Fibroblast of peridontal ligament (primary cell): ENCODE measurements at regions not wholly inside any gene's neighbourhood (a gene's known extent, or its start where the extent isn't known, plus 50 kb on each side); places are given as distances from the start of the nearest gene placed in this dataset.

Source experiments
- DNase-seq: peaks from one replicate; pipeline ENCODE4 v3.0.0-alpha.2; 2010; ENCODE audit errors: extremely low read depth

GRCh38 chrX:68947882-68948605, 119.2 kb downstream of the EFNB1 start:
- DNase-seq: no peak

- peak; percentile 83 for DNase-seq
These were observed 116.9 kb downstream of the EFNB1 start for GRCh38 chrX:68945603-68946228.

- DNase-seq: no peak
These were observed 116.3 kb downstream of the EFNB1 start for GRCh38 chrX:68945081-68945602.

- DNase-seq: no peak
These were observed 115.4 kb downstream of the EFNB1 start for GRCh38 chrX:68944211-68944610.

DNA sequence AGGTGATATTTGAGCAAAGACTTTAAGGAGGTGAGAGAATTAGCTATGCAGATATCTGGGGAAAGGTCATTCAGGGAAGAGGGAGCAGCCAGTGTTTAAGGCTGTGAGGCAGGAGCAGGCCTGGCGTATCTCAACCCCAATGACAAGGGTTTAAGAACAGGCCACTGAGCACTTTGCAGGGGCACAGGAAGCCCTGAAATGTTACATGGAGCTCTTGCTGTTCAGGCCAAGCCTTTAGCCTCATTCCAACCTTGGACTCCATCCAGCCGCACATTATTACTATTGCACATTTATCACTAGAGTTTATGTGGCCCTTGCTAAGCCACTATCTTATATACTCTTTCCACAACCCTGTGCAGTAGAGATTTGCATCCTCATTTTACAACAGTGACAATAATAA, 114.0 kb downstream of the EFNB1 start:
- DNase-seq: no peak

DNA sequence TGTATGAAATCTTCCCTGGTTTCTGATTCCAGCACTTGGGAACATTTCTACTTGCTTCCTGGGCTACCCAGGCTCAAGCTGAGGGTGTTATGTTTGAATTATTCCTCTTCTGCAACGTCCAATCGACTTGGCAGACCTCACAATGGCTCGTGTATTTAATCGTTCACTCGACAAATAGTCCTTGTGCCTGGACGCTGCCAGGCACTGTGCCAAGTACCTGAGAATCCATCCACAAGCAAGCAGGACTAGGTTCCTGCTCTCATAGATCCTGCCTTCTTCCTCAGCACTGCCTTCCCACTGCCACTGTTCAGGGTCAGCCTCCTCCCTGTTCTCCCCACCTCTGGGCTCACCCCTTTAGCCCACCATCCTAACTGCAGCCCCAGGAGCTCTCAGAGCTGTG, 113.3 kb downstream of the EFNB1 start:
- DNase-seq: no peak

DNA sequence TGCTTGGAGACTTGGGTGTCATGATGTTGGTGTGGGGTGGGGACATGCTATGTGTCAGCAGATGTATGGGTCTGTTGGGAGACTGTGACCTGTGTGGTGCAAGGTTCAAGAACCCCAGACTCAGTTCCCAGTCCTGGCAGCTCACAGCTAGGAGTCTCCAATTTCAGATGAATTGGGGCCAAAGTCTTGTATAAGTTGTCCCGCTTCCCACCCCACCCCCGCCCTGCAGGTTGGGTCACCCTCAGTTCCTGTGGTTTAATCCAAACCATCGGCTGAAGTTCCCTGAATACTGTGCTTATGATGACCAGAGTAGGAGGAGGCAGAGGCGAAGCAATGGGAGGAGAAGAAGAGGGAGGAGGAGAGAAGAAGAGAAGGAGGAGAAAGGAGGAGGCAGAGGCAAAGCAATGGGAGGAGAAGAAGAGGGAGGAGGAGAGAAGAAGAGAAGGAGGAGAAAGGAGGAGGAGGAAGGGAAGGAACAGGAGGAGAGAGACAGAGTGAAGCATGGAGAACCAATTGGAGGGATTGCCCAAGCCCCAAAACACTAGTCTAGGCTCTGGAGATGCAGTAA, 112.6 kb downstream of the EFNB1 start:
- peak; percentile 69 for DNase-seq

GRCh38 chrX:68940601-68941000, 111.8 kb downstream of the EFNB1 start:
- no peak for DNase-seq

DNA sequence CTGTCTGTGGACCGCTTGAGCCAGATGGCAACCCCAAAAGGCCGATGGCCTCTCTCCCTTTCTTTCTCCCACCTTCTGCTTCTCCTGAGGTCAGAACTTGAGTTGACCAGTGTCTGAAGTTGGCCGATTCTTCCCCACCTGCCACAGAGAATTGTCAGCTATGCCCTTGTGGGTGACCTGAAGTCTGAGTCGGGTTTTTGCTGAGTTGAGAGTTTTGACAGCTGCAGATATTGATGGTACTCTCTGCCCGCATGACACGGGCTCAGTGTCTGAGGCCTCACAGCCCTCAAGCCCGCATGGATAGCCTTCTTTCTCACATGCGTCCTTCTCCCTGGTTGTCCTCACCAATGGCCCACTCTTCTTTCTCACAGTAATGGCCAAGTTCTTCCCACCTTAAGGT, 111.0 kb downstream of the EFNB1 start:
- DNase-seq: no peak

GRCh38 chrX:68938244-68939004, 109.6 kb downstream of the EFNB1 start:
- peak; percentile 87 for DNase-seq

GRCh38 chrX:68937581-68937980, 108.8 kb downstream of the EFNB1 start:
- DNase-seq: no peak

GRCh38 chrX:68936608-68937007, 107.8 kb downstream of the EFNB1 start:
- DNase-seq: peak; percentile 85

DNA sequence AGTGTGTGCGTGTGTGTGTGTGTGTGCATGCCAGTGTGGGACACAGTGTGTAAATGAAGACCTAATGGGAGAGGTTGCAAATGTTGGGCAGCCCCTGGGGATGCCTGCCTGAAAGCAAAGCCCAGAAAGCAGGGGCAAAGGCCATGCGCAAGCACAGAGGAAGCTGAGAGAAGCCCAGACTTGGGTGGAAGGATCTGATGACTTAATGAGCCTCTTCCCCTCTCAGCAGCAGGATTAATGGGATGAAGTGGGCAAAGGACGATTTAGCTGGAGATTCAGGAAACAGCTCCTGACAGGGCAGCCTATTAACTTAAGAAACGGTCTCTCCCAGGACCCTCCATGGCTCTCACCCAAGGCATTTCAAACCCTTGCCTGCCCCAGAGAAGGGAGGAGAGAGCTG, 107.3 kb downstream of the EFNB1 start:
- DNase-seq: no peak

DNA sequence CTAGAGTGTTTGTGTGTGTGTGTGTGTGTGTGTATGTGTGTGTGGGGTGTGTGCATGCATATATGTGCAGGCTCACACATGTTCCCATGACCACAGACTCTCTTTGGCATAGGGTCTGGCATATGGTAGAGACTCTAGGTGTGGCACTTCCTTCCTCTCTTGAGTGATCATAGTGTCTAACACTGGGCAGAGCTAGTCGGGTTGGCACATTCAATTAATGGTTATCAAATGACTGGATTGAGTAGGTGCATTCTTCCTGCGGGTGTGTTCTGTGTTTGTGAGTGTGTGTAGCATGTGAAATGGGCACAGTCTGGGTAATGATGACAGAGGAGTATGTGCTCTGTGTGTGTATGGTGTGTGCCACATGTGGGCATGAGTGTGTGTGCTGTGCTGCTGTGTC, 106.5 kb downstream of the EFNB1 start:
- DNase-seq: no peak

DNA sequence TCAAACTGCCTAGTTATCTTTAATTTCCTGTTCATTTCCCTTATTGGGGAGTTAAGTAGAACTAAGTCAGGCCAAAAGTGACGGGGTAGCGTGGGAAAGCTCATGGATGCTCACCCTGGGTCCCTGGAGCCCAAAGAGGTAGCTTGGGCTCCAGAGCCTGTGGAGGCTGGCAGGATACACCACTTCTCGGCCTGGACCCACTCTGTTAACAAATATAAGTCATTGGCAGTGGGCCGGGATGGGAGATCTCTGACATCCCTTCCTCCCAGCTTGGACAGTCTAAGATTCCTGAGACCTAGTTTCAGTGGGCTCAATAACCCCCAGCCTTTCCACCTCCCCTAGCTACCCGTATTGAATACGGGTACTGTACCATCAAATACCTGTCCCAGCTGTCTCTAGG, 106.1 kb downstream of the EFNB1 start:
- DNase-seq: no peak

GRCh38 chrX:68934421-68934820, 105.6 kb downstream of the EFNB1 start:
- no peak for DNase-seq

DNA sequence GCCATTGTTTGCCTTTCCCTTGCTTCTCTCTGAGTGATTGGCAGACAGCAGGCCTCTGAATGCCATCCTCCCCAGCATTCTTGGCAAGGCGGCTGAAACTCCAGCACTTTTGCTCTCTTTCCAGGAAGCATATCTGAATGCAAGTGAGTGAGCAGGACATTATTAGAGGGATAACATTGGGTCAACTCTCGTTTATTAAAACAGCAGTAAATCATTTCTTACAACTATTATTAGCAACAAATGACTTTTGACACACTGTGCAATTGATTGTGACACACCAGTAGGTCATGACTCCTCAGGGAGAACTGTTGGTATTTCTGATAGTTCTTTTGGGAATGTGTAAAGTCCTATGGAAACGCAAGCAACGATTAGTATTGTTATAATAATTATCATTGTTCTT, 103.8 kb downstream of the EFNB1 start:
- no peak for DNase-seq

DNA sequence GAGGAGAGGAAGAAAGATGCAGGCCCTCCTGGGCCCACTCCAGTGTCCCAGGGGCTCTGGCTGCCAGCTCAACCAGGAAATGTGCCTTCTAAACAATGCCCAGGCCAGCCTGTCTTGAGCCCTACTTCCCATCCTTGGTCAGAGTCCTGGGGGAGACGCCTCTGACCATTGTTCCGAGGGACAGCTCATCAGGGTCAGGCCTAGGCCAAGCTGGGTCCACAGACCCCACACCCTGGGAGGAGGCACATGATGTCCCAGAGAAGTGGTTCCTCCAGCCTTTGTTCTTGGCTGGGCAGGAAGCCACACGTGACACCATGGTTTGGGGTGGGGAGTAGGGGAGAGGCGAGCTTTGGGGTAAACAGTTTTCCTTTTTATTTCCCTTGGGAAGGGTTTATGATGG, 102.5 kb downstream of the EFNB1 start:
- no peak for DNase-seq

DNA sequence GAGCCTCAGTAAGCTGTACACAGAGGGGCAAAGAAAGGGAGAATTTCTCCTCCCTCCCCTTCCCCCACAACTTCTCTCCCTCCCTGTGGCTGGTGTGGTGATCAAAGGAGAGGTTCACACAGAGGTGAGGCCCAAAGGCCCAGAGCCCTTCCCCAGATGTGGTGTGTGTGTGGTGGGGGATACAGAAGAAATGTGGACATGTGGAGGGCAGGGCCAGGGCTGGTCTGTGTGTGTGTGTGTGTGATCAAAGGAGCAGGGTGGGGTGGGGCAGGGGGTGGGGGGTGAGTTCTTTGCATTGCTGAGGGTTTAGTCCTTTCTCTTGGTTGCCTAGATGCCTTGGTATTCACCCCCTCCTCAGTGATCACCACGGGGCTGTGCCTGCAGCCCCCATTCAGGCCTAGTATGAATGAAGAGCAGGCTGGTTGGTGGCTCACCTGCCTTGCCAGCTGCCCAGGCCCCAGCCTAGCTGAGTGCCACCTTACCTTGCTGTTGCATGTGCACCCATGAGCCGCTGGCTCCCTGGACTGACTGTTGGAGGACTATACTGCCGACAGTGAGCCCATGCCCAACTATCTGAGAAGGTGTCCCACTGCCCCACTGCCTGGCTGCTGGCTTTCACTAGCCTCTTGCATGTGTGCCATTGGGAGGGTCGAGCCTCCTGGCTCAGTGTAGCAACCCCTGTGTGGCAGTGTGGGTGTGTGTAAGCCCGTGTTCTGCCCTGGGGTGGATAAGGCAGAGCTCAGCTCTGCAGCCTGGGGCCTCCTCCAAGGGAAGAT, 101.9 kb downstream of the EFNB1 start:
- DNase-seq: no peak

DNA sequence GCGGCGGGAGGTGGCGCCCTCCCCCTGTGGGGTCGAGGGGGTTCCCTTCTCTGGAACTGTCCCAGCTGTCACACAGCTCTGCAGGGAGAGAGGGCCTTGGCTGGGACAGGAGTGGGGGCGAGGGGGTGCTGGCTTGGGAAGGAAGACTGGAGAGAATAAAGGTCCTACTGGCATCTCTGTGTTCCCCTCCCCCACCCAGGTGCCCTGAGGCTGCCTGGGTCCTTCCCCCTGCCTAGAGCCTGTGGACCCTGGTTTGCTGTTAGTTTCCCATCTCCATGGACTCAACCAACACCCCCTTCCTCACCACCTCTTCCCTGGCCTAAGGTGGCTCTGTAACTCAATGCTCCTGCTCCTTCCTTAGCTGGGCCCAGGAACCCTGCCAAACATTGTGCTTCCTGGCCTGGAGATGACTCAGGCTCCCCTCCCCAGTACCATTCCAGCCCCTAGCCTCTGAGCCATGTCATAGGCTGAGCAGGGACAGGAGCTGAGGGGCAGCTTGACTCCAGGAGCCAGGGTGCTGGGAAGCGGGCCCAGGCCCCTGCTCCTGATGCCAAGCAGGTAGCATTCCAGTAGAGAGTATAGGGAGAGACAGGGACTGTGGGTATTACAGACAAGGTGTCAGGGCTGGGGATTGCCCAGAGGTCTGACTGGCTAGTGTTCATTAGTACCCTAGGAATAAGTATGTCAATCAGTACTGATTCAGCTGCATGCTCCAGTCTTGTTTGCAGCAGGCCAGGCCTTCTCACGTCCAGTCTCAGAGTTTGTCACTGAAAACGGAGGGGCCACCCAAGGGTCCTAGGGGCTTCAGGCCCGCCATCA, 100.7 kb downstream of the EFNB1 start:
- DNase-seq: peak; percentile 57

- DNase-seq: no peak
These were observed 99.6 kb downstream of the EFNB1 start for GRCh38 chrX:68928401-68928800.
